ENCODE measurements at regions not wholly inside any gene's neighbourhood (a gene's known extent, or its start where the extent isn't known, plus 50 kb on each side); places are given as distances from the start of the nearest gene placed in this dataset.
"Not testable (repeated sequence)": the region's sequence is repeated elsewhere in the genome, so short reads cannot be mapped to it uniquely, and the experiment has no call there.

DNA sequence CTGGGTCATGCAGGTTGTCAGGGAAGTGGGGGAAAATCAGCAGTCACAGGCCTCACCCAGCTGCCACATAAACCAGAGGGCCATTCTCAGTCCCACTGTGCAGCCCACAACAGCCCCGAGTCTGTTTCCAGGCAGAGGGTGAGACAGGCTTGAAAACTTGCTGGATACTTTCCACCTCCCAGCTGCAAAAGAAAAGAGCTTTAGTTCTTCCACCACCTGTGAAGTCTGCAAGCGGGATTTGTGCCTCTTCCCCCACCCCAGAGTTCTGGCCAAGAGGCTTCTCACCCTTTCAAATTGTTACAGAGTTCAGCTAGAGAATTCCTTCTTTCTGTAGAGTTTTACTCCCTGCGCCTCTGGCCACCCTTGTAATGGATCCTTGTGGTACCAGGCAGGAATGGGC is 115.5 kb upstream of the ZDHHC15 start:
- TF ChIP-seq, protein P1, sequence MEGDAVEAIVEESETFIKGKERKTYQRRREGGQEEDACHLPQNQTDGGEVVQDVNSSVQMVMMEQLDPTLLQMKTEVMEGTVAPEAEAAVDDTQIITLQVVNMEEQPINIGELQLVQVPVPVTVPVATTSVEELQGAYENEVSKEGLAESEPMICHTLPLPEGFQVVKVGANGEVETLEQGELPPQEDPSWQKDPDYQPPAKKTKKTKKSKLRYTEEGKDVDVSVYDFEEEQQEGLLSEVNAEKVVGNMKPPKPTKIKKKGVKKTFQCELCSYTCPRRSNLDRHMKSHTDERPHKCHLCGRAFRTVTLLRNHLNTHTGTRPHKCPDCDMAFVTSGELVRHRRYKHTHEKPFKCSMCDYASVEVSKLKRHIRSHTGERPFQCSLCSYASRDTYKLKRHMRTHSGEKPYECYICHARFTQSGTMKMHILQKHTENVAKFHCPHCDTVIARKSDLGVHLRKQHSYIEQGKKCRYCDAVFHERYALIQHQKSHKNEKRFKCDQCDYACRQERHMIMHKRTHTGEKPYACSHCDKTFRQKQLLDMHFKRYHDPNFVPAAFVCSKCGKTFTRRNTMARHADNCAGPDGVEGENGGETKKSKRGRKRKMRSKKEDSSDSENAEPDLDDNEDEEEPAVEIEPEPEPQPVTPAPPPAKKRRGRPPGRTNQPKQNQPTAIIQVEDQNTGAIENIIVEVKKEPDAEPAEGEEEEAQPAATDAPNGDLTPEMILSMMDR (IDR thresholded peaks at IDR 0.05; ENCODE audit: low read depth, low read length): no peak
- TF ChIP-seq, protein P2, sequence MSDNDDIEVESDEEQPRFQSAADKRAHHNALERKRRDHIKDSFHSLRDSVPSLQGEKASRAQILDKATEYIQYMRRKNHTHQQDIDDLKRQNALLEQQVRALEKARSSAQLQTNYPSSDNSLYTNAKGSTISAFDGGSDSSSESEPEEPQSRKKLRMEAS (IDR thresholded peaks at IDR 0.05; ENCODE audit: low read depth, low read length): no peak
- TF ChIP-seq POLR2A (IDR thresholded peaks at IDR 0.05; ENCODE audit: extremely low read depth, insufficient read length) (no peak), MYC (IDR thresholded peaks at IDR 0.05; ENCODE audit: low read depth, low read length) (no peak)
- DNase-seq (ENCODE audit: low read depth): no peak
- H3K4me3 ChIP-seq (ENCODE audit: low read depth, low read length): no peak overlapping the region

DNA sequence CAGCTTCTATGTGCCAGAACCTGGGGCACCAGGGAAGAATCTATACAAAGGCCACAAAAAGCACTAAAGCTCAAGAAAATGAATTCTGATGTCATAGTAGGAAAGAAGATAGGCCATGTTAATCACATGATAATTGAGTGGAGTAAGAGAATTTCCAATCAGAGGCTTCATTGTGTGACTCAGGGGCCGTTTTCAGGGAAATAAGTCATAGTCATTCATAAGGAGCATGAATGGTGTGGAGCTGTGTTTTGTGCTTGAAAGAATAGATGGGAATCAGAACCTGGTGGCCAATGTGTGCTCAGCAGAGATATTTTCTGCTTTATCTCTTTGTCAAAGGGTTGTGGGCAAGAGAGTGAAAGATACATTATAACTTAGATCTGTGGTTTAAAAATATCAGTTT is 102.4 kb upstream of the ZDHHC15 start:
- no peak for DNase-seq (ENCODE audit: low read depth)
- no peak overlapping the region for H3K4me3 ChIP-seq (ENCODE audit: low read depth, low read length)
- TF ChIP-seq POLR2A (IDR thresholded peaks at IDR 0.05; ENCODE audit: extremely low read depth, insufficient read length): no peak
- TF ChIP-seq MYC (IDR thresholded peaks at IDR 0.05; ENCODE audit: low read depth, low read length): no peak
- TF ChIP-seq, protein P2 (IDR thresholded peaks at IDR 0.05; ENCODE audit: low read depth, low read length): no peak
- TF ChIP-seq, protein P1 (IDR thresholded peaks at IDR 0.05; ENCODE audit: low read depth, low read length): no peak

DNA sequence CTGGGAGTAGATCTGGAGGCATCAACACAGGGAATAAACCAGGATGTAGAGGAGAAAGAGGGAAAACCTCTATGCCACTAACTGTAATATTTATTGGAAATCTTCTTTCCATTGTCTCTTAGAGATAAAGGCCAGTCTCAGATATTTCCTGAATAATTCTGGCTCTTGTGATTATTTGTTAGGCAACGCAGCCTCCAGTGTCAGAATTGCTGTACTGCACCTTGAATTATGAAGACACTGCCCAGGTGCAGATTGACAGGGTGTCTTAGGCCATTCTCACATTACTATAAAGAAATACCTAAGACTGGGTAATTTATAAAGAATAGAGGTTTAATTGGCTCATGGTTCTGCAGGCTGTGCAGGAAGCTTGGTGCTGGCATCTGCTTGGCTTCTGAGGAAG is 100.7 kb upstream of the ZDHHC15 start:
- no peak overlapping the region for H3K4me3 ChIP-seq (ENCODE audit: low read depth, low read length)
- peak; percentile 1 for DNase-seq (ENCODE audit: low read depth)
- TF ChIP-seq MYC (IDR thresholded peaks at IDR 0.05; ENCODE audit: low read depth, low read length) (no peak), POLR2A (IDR thresholded peaks at IDR 0.05; ENCODE audit: extremely low read depth, insufficient read length) (no peak)
- TF ChIP-seq, protein P2 (IDR thresholded peaks at IDR 0.05; ENCODE audit: low read depth, low read length): no peak
- TF ChIP-seq, protein P1 (IDR thresholded peaks at IDR 0.05; ENCODE audit: low read depth, low read length): no peak

DNA sequence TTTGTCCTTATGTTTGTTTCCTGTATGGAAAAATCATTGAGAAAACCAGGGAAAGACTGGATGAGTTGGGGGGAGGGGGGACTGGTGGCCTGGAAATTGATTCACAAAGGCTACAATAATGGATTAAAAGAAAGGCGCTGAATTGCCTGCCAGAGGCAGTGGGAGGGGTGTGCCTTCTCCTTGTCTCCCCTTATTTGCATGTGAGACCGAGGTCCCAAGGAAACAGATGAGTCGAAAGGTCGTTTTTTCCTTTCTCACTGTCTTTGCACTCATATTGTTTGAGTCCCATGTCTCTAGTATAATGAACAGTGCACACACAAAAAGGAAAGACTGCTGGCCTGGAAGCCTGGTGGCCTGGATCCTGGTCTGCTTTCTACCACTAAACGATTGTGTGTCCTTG is 86.6 kb upstream of the ZDHHC15 start:
- H3K4me3 ChIP-seq (ENCODE audit: low read depth, low read length): no peak overlapping the region
- DNase-seq (ENCODE audit: low read depth): no peak
- TF ChIP-seq POLR2A (IDR thresholded peaks at IDR 0.05; ENCODE audit: extremely low read depth, insufficient read length) (no peak), MYC (IDR thresholded peaks at IDR 0.05; ENCODE audit: low read depth, low read length) (no peak)
- TF ChIP-seq, protein P1 (IDR thresholded peaks at IDR 0.05; ENCODE audit: low read depth, low read length): no peak
- TF ChIP-seq, protein P2 (IDR thresholded peaks at IDR 0.05; ENCODE audit: low read depth, low read length): no peak

DNA sequence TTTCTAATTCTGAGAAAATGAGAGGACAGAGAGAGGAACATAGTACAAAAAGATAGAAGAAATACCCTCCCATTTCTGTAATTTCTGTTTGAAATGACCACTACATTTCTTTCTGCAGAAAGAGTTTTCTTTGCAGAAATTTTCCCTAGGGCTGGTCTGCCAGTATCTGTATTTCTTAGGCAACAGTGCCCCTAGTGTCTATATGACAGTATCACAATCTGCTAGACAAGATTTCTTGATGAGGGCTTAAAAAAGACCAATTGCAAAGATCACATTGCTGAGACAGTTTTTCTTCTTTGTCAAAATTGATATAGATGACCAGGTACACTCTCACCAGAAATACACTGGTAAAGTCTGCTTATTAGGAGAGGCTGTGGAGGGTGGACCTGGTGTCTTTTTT is 81.0 kb upstream of the ZDHHC15 start:
- peak; percentile 29 for DNase-seq (ENCODE audit: low read depth)
- TF ChIP-seq, protein P2 (IDR thresholded peaks at IDR 0.05; ENCODE audit: low read depth, low read length): no peak
- TF ChIP-seq POLR2A (IDR thresholded peaks at IDR 0.05; ENCODE audit: extremely low read depth, insufficient read length): no peak
- TF ChIP-seq, protein P1 (IDR thresholded peaks at IDR 0.05; ENCODE audit: low read depth, low read length): peak; percentile 30
- H3K4me3 ChIP-seq (ENCODE audit: low read depth, low read length): no peak overlapping the region

DNA sequence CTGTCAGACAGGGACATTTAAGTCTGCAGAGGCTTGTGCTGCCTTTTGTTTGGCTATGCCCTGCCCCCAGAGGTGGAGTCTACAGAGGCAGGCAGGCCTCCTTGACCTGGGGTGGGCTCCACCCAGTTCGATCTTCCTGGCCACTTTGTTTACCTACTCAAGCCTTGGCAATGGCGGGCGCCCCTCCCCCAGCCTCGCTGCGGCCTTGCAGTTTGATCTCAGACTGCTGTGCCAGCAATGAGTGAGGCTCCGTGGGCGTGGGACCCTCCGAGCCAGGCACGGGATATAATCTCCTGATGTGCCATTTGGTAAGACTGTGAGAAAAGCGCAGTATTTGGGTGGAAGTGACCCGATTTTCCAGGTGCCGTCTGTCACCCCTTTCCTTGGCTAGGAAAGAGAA is 79.2 kb upstream of the ZDHHC15 start:
- not testable (repeated sequence) for H3K4me3 ChIP-seq (ENCODE audit: low read depth, low read length); DNase-seq (ENCODE audit: low read depth)
